Liver (tissue), 8 donors: ENCODE measurements at regions not wholly inside any gene's neighbourhood (a gene's known extent, or its start where the extent isn't known, plus 50 kb on each side); places are given as distances from the start of the nearest gene placed in this dataset.

ENCODE experiments used
- DNase-seq: peaks from one replicate; pipeline ENCODE4 v3.0.0-alpha.2; 2017; ENCODE audit warnings: low spot score
- H3K27ac ChIP-seq, 2 donors: one replicate each; pipeline ENCODE4 v1.7.0; 2013; ENCODE audit warnings: inconsistent platforms in 2 of 2, low read length in 2 of 2, control low read depth in 1 of 2, low read depth in 1 of 2, mild to moderate bottlenecking in 1 of 2
- H3K27me3 ChIP-seq, 4 donors: one replicate each; pipeline versions ENCODE4 v1.6.1 to v1.7.0; 2013; ENCODE audit warnings: low read length in 3 of 4, inconsistent platforms in 1 of 4, mild to moderate bottlenecking in 1 of 4, moderate library complexity in 1 of 4; ENCODE audit not compliant: control insufficient read depth in 4 of 4, insufficient read depth in 4 of 4
- H3K36me3 ChIP-seq, 4 donors: one replicate each; pipeline versions ENCODE4 v1.6.1 to v1.7.0; 2013; ENCODE audit warnings: low read length in 3 of 4, mild to moderate bottlenecking in 3 of 4, low read depth in 1 of 4, moderate library complexity in 1 of 4; ENCODE audit not compliant: control insufficient read depth in 4 of 4, insufficient read depth in 3 of 4
- H3K4me1 ChIP-seq, 4 donors: one replicate each; pipeline versions ENCODE4 v1.6.1 to v1.7.0; 2013; ENCODE audit warnings: low read length in 3 of 4, mild to moderate bottlenecking in 3 of 4, moderate library complexity in 1 of 4; ENCODE audit not compliant: control insufficient read depth in 4 of 4, insufficient read depth in 4 of 4
- H3K4me3 ChIP-seq, 3 donors: one replicate each; pipeline versions ENCODE4 v1.6.1 to v1.7.0; 2013; ENCODE audit warnings: low read length in 3 of 3, control low read depth in 1 of 3, low read depth in 1 of 3, mild to moderate bottlenecking in 1 of 3
- H3K9ac ChIP-seq, 2 donors: one replicate each; pipeline ENCODE4 v1.7.0; 2013; ENCODE audit warnings: low read length in 2 of 2, mild to moderate bottlenecking in 2 of 2, moderate library complexity in 2 of 2, control low read depth in 1 of 2, low read depth in 1 of 2
- H3K9me3 ChIP-seq, 4 donors: one replicate each; pipeline versions ENCODE4 v1.6.1 to v1.7.0; 2013; ENCODE audit warnings: low read length in 3 of 4; ENCODE audit not compliant: control insufficient read depth in 4 of 4
- ATF3 ChIP-seq: IDR thresholded peaks from 2 replicates; pipeline ENCODE4 v1.6.1; 2016; ENCODE audit warnings: antibody characterized with exemption
- CTCF ChIP-seq: fragments of 150-350 bp; IDR thresholded peaks from 2 replicates; pipeline ENCODE4 v1.5.1; 2017; ENCODE audit warnings: improper control_type of control experiment, low read depth, low read length; ENCODE audit not compliant: missing input control
- EGR1 ChIP-seq, 2 donors: IDR thresholded peaks; 2 replicates each; pipeline ENCODE4 v1.6.1; 2016 to 2018; ENCODE audit warnings: antibody characterized with exemption in 2 of 2, low read depth in 2 of 2
- FOXA1 ChIP-seq: IDR thresholded peaks from 2 replicates; pipeline ENCODE4 v1.6.1; 2016; ENCODE audit warnings: antibody characterized with exemption
- FOXA2 ChIP-seq: IDR thresholded peaks from 2 replicates; pipeline ENCODE4 v1.6.1; 2016; ENCODE audit warnings: antibody characterized with exemption
- GABPA ChIP-seq, 2 donors: IDR thresholded peaks in 1 of 2; conservative IDR thresholded peaks in 1 of 2; 2 replicates each; pipeline ENCODE4 v1.6.1; 2016; ENCODE audit warnings: antibody characterized with exemption in 2 of 2, mild to moderate bottlenecking in 1 of 2, moderate library complexity in 1 of 2
- HNF4A ChIP-seq, 2 donors: conservative IDR thresholded peaks; 2 replicates each; pipeline ENCODE4 v1.6.1; 2016; ENCODE audit warnings: antibody characterized with exemption in 2 of 2, mild to moderate bottlenecking in 2 of 2
- JUND ChIP-seq, 2 donors: IDR thresholded peaks; 2 replicates each; pipeline ENCODE4 v1.6.1; 2016; ENCODE audit warnings: antibody characterized with exemption in 2 of 2
- NR2F2 ChIP-seq: IDR thresholded peaks from 2 replicates; pipeline ENCODE4 v1.6.1; 2016; ENCODE audit warnings: antibody characterized with exemption
- RAD21 ChIP-seq, 2 donors: IDR thresholded peaks; 2 replicates each; pipeline ENCODE4 v1.6.1; 2016; ENCODE audit warnings: antibody characterized with exemption in 2 of 2, mild to moderate bottlenecking in 2 of 2
- REST ChIP-seq: IDR thresholded peaks from 2 replicates; pipeline ENCODE4 v1.6.1; 2016; ENCODE audit warnings: antibody characterized with exemption, mild to moderate bottlenecking
- RXRA ChIP-seq, 2 donors: IDR thresholded peaks; 2 replicates each; pipeline ENCODE4 v1.6.1; 2017 to 2018; ENCODE audit warnings: antibody characterized with exemption in 2 of 2, mild to moderate bottlenecking in 1 of 2
- SP1 ChIP-seq: IDR thresholded peaks from 2 replicates; pipeline ENCODE4 v1.6.1; 2018; ENCODE audit warnings: antibody characterized with exemption, mild to moderate bottlenecking
- YY1 ChIP-seq: IDR thresholded peaks from 2 replicates; pipeline ENCODE4 v1.6.1; 2016; ENCODE audit warnings: antibody characterized with exemption, mild to moderate bottlenecking
- WGBS: extraction: QIAGEN DNeasy Blood & Tissue Kit; methylation state at CpG from one replicate; pipeline ENCODE4 v1.1.7; 2013; 5-methylcytosine and 5-hydroxymethylcytosine counted together
- TF ChIP-seq, protein P1 (sequence below): IDR thresholded peaks from 2 replicates; pipeline ENCODE4 v1.6.1; 2016; ENCODE audit warnings: antibody characterized with exemption
- donor health status: healthy.
- donor health status: healthy.
- donor health status: healthy.
- donor health status: healthy.
- donor health status: healthy.

DNA sequence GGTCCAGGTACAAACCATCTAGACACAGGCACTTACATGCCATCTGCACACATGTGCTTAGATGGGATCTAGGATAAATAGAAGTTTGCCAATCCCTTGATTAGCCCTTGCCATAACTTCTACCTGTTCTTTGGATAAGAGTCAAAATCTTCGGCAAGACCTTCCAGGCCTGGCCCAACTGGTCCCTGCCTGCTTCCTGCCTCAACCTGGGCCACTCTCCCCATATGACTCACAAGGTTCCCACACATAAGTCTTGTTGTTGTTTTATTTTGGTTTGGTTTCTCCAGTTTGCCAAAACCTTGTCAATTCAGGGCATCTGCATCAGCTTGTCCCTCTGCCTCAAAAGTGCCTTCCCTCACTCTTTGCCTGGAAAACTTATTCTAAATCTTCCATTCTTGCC, 95.3 kb upstream of the XYLT1 start:
- Histone ChIP-seq H3K36me3 (no peaks in the 10 kb centered on the region), H3K9ac (no peak overlapping the region), H3K27me3 (peaks cover 0 to 3% (median 0%) of the 10 kb centered on the region in 4 donors), H3K4me1 (no peaks in the 10 kb centered on the region), H3K27ac (no peak overlapping the region), H3K4me3 (no peak overlapping the region), H3K9me3 (peaks cover 0 to 1% (median 0%) of the 10 kb centered on the region in 4 donors)
- TF ChIP-seq RAD21 (IDR thresholded peaks at IDR 0.05), result no peak
- TF ChIP-seq YY1, result no peak
- no peak for TF ChIP-seq CTCF
- no peak for TF ChIP-seq SP1
- TF ChIP-seq FOXA1, result no peak
- TF ChIP-seq EGR1 (IDR thresholded peaks at IDR 0.05; ENCODE audit: low read depth in 2 of 2), result no peak
- TF ChIP-seq ATF3, result no peak
- no peak for TF ChIP-seq NR2F2
- TF ChIP-seq, protein P1, sequence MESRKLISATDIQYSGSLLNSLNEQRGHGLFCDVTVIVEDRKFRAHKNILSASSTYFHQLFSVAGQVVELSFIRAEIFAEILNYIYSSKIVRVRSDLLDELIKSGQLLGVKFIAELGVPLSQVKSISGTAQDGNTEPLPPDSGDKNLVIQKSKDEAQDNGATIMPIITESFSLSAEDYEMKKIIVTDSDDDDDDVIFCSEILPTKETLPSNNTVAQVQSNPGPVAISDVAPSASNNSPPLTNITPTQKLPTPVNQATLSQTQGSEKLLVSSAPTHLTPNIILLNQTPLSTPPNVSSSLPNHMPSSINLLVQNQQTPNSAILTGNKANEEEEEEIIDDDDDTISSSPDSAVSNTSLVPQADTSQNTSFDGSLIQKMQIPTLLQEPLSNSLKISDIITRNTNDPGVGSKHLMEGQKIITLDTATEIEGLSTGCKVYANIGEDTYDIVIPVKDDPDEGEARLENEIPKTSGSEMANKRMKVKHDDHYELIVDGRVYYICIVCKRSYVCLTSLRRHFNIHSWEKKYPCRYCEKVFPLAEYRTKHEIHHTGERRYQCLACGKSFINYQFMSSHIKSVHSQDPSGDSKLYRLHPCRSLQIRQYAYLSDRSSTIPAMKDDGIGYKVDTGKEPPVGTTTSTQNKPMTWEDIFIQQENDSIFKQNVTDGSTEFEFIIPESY, result no peak
- TF ChIP-seq HNF4A (conservative IDR thresholded peaks at IDR 0.05), result no peak
- no peak for TF ChIP-seq RXRA (IDR thresholded peaks at IDR 0.05)
- no peak for TF ChIP-seq GABPA (IDR thresholded peaks at IDR 0.05 in 1 of 2, conservative IDR thresholded peaks at IDR 0.05 in 1 of 2)
- TF ChIP-seq JUND (IDR thresholded peaks at IDR 0.05), result no peak
- TF ChIP-seq FOXA2, result no peak
- 43% methylated on average over 1 of the region's 1 CpG for WGBS
- no peak for DNase-seq

DNA sequence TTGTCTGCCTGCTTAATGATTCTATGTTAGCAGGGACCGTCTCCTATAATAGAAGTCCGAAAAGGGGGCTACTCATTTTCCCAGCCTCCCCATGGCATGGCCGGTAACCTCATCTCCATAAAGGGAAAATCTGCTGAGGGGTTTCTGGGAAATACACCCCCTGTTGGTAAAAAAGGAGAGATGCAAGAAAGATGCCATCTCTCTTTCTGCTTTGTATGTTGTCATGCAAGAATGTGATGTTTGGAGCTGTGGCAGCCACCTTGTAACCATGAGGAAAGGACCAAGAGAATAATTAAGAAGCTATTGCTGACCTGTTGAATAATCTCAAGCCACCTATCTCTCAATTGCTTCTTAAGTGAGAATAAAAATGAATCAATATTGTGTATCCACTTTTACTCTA, 94.8 kb upstream of the XYLT1 start:
- WGBS, result 93% methylated on average over 3 of the region's 3 CpGs
- Histone ChIP-seq H3K9me3 (peaks cover 0 to 1% (median 0%) of the 10 kb centered on the region in 4 donors), H3K36me3 (no peaks in the 10 kb centered on the region), H3K4me1 (no peaks in the 10 kb centered on the region), H3K4me3 (no peak overlapping the region), H3K27me3 (peaks cover 0 to 3% (median 0%) of the 10 kb centered on the region in 4 donors), H3K9ac (no peak overlapping the region), H3K27ac (no peak overlapping the region)
- no peak for TF ChIP-seq SP1
- TF ChIP-seq EGR1 (IDR thresholded peaks at IDR 0.05; ENCODE audit: low read depth in 2 of 2), result no peak
- no peak for TF ChIP-seq FOXA2
- no peak for TF ChIP-seq REST
- DNase-seq, result no peak
